ENCODE measurements at regions not wholly inside any gene's neighbourhood (a gene's known extent, or its start where the extent isn't known, plus 50 kb on each side); places are given as distances from the start of the nearest gene placed in this dataset.
"Not testable (repeated sequence)": the region's sequence is repeated elsewhere in the genome, so short reads cannot be mapped to it uniquely, and the experiment has no call there.

GRCh38 chr22:11352287-11352686, 4175.7 kb upstream of the OR11H1 start:
- not testable (repeated sequence) for DNase-seq

GRCh38 chr22:11360632-11361031, 4167.4 kb upstream of the OR11H1 start:
- DNase-seq = no peak

- not testable (repeated sequence) for DNase-seq
These were observed 4166.5 kb upstream of the OR11H1 start for GRCh38 chr22:11361496-11361895.

- DNase-seq = not testable (repeated sequence)
These were observed 4158.2 kb upstream of the OR11H1 start for GRCh38 chr22:11369612-11370307.

GRCh38 chr22:11370311-11370710, 4157.7 kb upstream of the OR11H1 start:
- not testable (repeated sequence) for DNase-seq
